ENCODE measurements at regions not wholly inside any gene's neighbourhood (a gene's known extent, or its start where the extent isn't known, plus 50 kb on each side); places are given as distances from the start of the nearest gene placed in this dataset.

GRCh38 chr6:66689608-66690007 lies 982.6 kb upstream of the EYS start:
- FAIRE-seq (no peak), DNase-seq (ENCODE audit: low spot score) (no peak)

GRCh38 chr6:66687611-66688140 lies 980.6 kb upstream of the EYS start:
- FAIRE-seq: no peak
- DNase-seq (ENCODE audit: low spot score): no peak

- DNase-seq (ENCODE audit: low spot score): no peak
- no peak for FAIRE-seq
Observed at GRCh38 chr6:66675906-66676305, 968.9 kb upstream of the EYS start.

- DNase-seq (ENCODE audit: low spot score) (no peak), FAIRE-seq (no peak)
Observed at GRCh38 chr6:66664112-66664511, 957.1 kb upstream of the EYS start.

GRCh38 chr6:66662721-66663507 lies 955.9 kb upstream of the EYS start:
- no peak for FAIRE-seq
- DNase-seq (ENCODE audit: low spot score): no peak

GRCh38 chr6:66662196-66662595 lies 955.2 kb upstream of the EYS start:
- no peak for DNase-seq (ENCODE audit: low spot score)
- FAIRE-seq: no peak

- no peak for FAIRE-seq
- DNase-seq (ENCODE audit: low spot score): no peak
Observed at GRCh38 chr6:66655420-66655819, 948.4 kb upstream of the EYS start.

- FAIRE-seq: no peak
- DNase-seq (ENCODE audit: low spot score): no peak
Observed at GRCh38 chr6:66638518-66638917, 931.5 kb upstream of the EYS start.

GRCh38 chr6:66638099-66638498 lies 931.1 kb upstream of the EYS start:
- no peak for FAIRE-seq

GRCh38 chr6:66628917-66629316 lies 921.9 kb upstream of the EYS start:
- DNase-seq (ENCODE audit: low spot score) (no peak), FAIRE-seq (no peak)

More at GRCh38 chr6:66638099-66638498, 931.1 kb upstream of the EYS start:
- DNase-seq (ENCODE audit: low spot score): no peak

- FAIRE-seq: no peak
- DNase-seq (ENCODE audit: low spot score): no peak
Observed at GRCh38 chr6:66623050-66623449, 916.0 kb upstream of the EYS start.

- DNase-seq (ENCODE audit: low spot score): no peak
- no peak for FAIRE-seq
Observed at GRCh38 chr6:66605971-66606370, 898.9 kb upstream of the EYS start.

GRCh38 chr6:66605011-66605410 lies 898.0 kb upstream of the EYS start:
- FAIRE-seq: no peak
- DNase-seq (ENCODE audit: low spot score): no peak

GRCh38 chr6:66599541-66599940 lies 892.5 kb upstream of the EYS start:
- DNase-seq (ENCODE audit: low spot score) (no peak), FAIRE-seq (no peak)

- no peak for DNase-seq (ENCODE audit: low spot score)
- FAIRE-seq: no peak
Observed at GRCh38 chr6:66578362-66578761, 871.3 kb upstream of the EYS start.

GRCh38 chr6:66568271-66568670 lies 861.2 kb upstream of the EYS start:
- DNase-seq (ENCODE audit: low spot score) (no peak), FAIRE-seq (no peak)

GRCh38 chr6:66561479-66561878 lies 854.5 kb upstream of the EYS start:
- FAIRE-seq: no peak
- no peak for DNase-seq (ENCODE audit: low spot score)

- FAIRE-seq (no peak), DNase-seq (ENCODE audit: low spot score) (no peak)
Observed at GRCh38 chr6:66558189-66558588, 851.2 kb upstream of the EYS start.

GRCh38 chr6:66556936-66557335 lies 849.9 kb upstream of the EYS start:
- FAIRE-seq: no peak
- no peak for DNase-seq (ENCODE audit: low spot score)

GRCh38 chr6:66555082-66555481 lies 848.1 kb upstream of the EYS start:
- DNase-seq (ENCODE audit: low spot score) (no peak), FAIRE-seq (no peak)

- DNase-seq (ENCODE audit: low spot score) (no peak), FAIRE-seq (no peak)
Observed at GRCh38 chr6:66553441-66553840, 846.4 kb upstream of the EYS start.

GRCh38 chr6:66538551-66539135 lies 831.6 kb upstream of the EYS start:
- FAIRE-seq: no peak
- no peak for DNase-seq (ENCODE audit: low spot score)

- FAIRE-seq: no peak
Observed at GRCh38 chr6:66533921-66534404, 826.9 kb upstream of the EYS start.

More at GRCh38 chr6:66533921-66534404, 826.9 kb upstream of the EYS start:
- no peak for DNase-seq (ENCODE audit: low spot score)
